ENCODE measurements at regions not wholly inside any gene's neighbourhood (a gene's known extent, or its start where the extent isn't known, plus 50 kb on each side); places are given as distances from the start of the nearest gene placed in this dataset.

GRCh38 chr12:14188744-14189143 is 176.7 kb upstream of the ATF7IP start:
- no peak for DNase-seq
- H3K9me3 ChIP-seq = no peaks in the 10 kb centered on the region
- TF ChIP-seq CTCF (IDR thresholded peaks at IDR 0.05) = no peak
- no peaks in the 10 kb centered on the region for H3K4me1 ChIP-seq
- ATAC-seq = no peak
- intact Hi-C loops (cut with DNase I) = no loop called here
- H3K27me3 ChIP-seq = peaks cover 0 to 2% of the 10 kb centered on the region in 2 donors
- H3K36me3 ChIP-seq = no peaks in the 10 kb centered on the region
- H3K4me3 ChIP-seq = no peak overlapping the region
- no peak overlapping the region for H3K27ac ChIP-seq

- ATAC-seq = no peak
Measured at GRCh38 chr12:14190694-14191093, 174.8 kb upstream of the ATF7IP start.

GRCh38 chr12:14191612-14192011 is 173.9 kb upstream of the ATF7IP start:
- Histone ChIP-seq H3K36me3 (no peaks in the 10 kb centered on the region), H3K27ac (no peak overlapping the region), H3K4me1 (no peaks in the 10 kb centered on the region), H3K27me3 (peaks cover 0 to 5% of the 10 kb centered on the region in 2 donors), H3K4me3 (no peak overlapping the region), H3K9me3 (no peaks in the 10 kb centered on the region)
- ATAC-seq = no peak
- no peak for TF ChIP-seq CTCF (IDR thresholded peaks at IDR 0.05)
- intact Hi-C loops (cut with DNase I) = no loop called here
- no peak for DNase-seq

More at GRCh38 chr12:14190694-14191093, 174.8 kb upstream of the ATF7IP start:
- intact Hi-C loops (cut with DNase I) = no loop called here
- H3K36me3 ChIP-seq = no peaks in the 10 kb centered on the region
- H3K4me1 ChIP-seq = no peaks in the 10 kb centered on the region
- H3K9me3 ChIP-seq = no peaks in the 10 kb centered on the region
- peaks cover 0 to 5% of the 10 kb centered on the region in 2 donors for H3K27me3 ChIP-seq
- no peak overlapping the region for H3K27ac ChIP-seq
- H3K4me3 ChIP-seq = no peak overlapping the region
- no peak for DNase-seq
- TF ChIP-seq CTCF (IDR thresholded peaks at IDR 0.05) = no peak

- H3K4me3 ChIP-seq = no peak overlapping the region
- H3K27me3 ChIP-seq = peaks cover 0 to 5% of the 10 kb centered on the region in 2 donors
- DNase-seq = peak in 1 of 4 donors; percentile 68
- intact Hi-C loops (cut with DNase I) = no loop called here
- H3K4me1 ChIP-seq = no peaks in the 10 kb centered on the region
- no peak for ATAC-seq
- TF ChIP-seq CTCF (IDR thresholded peaks at IDR 0.05) = no peak
- H3K27ac ChIP-seq = no peak overlapping the region
- H3K9me3 ChIP-seq = no peaks in the 10 kb centered on the region
- H3K36me3 ChIP-seq = no peaks in the 10 kb centered on the region
Measured at GRCh38 chr12:14193639-14194038, 171.8 kb upstream of the ATF7IP start.

- DNase-seq (no peak), ATAC-seq (no peak)
- Histone ChIP-seq H3K27ac (no peak overlapping the region), H3K4me3 (no peak overlapping the region), H3K36me3 (no peaks in the 10 kb centered on the region), H3K9me3 (no peaks in the 10 kb centered on the region), H3K4me1 (no peaks in the 10 kb centered on the region), H3K27me3 (peaks cover 0 to 5% of the 10 kb centered on the region in 2 donors)
- no peak for TF ChIP-seq CTCF (IDR thresholded peaks at IDR 0.05)
- intact Hi-C loops (cut with DNase I) = no loop called here
Measured at GRCh38 chr12:14194572-14194971, 170.9 kb upstream of the ATF7IP start.

All from left lung (tissue), 4 donors.